ENCODE measurements at regions not wholly inside any gene's neighbourhood (a gene's known extent, or its start where the extent isn't known, plus 50 kb on each side); places are given as distances from the start of the nearest gene placed in this dataset.

GRCh38 chr14:71523630-71524319, 408.5 kb upstream of the RGS6 start:
- no peak for TF ChIP-seq CTCF (IDR thresholded peaks at IDR 0.05; ENCODE audit: insufficient read depth, low read depth, low read length)
- TF ChIP-seq EZH2 (IDR thresholded peaks at IDR 0.05; ENCODE audit: insufficient read depth, low read length), result no peak
